ENCODE measurements at regions not wholly inside any gene's neighbourhood (a gene's known extent, or its start where the extent isn't known, plus 50 kb on each side); places are given as distances from the start of the nearest gene placed in this dataset.

- TF ChIP-seq, protein P1, sequence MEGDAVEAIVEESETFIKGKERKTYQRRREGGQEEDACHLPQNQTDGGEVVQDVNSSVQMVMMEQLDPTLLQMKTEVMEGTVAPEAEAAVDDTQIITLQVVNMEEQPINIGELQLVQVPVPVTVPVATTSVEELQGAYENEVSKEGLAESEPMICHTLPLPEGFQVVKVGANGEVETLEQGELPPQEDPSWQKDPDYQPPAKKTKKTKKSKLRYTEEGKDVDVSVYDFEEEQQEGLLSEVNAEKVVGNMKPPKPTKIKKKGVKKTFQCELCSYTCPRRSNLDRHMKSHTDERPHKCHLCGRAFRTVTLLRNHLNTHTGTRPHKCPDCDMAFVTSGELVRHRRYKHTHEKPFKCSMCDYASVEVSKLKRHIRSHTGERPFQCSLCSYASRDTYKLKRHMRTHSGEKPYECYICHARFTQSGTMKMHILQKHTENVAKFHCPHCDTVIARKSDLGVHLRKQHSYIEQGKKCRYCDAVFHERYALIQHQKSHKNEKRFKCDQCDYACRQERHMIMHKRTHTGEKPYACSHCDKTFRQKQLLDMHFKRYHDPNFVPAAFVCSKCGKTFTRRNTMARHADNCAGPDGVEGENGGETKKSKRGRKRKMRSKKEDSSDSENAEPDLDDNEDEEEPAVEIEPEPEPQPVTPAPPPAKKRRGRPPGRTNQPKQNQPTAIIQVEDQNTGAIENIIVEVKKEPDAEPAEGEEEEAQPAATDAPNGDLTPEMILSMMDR (IDR thresholded peaks at IDR 0.05), result no peak
- TF ChIP-seq POLR2A (IDR thresholded peaks at IDR 0.05), result no peak
Measured at GRCh38 chr2:217656316-217656715, 346.5 kb downstream of the TNS1 start.
